ENCODE measurements at regions not wholly inside any gene's neighbourhood (a gene's known extent, or its start where the extent isn't known, plus 50 kb on each side); places are given as distances from the start of the nearest gene placed in this dataset.

DNA sequence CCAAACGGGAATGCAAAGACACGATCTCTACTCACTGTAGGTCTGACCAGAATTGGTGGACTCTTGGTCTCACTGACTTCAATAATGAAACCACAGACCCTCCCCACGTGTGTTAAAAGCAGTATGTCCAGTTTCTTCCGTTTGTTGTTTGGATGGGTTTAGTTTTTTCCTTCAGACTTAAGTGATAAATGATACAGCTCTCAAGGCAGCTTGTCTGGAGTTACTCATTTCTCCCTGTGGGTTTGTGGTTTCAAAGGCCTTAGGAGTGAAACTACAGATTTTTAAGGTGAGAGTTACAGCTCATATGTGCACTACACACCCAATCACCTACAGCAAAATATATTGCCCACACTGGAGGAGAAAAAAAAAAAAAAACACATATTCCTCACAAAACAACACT lies 86.7 kb upstream of the STMND1 start:
- WGBS, 2 donors (ENCODE audit: low coverage in 1 of 2) = 62 to 84% methylated on average over 4 of the region's 4 CpGs
- TF ChIP-seq EP300 (IDR thresholded peaks at IDR 0.05) (no peak), POLR2A (IDR thresholded peaks at IDR 0.05) (no peak), POLR2AphosphoS5 (IDR thresholded peaks at IDR 0.05) (no peak)
- TF ChIP-seq, protein P1, sequence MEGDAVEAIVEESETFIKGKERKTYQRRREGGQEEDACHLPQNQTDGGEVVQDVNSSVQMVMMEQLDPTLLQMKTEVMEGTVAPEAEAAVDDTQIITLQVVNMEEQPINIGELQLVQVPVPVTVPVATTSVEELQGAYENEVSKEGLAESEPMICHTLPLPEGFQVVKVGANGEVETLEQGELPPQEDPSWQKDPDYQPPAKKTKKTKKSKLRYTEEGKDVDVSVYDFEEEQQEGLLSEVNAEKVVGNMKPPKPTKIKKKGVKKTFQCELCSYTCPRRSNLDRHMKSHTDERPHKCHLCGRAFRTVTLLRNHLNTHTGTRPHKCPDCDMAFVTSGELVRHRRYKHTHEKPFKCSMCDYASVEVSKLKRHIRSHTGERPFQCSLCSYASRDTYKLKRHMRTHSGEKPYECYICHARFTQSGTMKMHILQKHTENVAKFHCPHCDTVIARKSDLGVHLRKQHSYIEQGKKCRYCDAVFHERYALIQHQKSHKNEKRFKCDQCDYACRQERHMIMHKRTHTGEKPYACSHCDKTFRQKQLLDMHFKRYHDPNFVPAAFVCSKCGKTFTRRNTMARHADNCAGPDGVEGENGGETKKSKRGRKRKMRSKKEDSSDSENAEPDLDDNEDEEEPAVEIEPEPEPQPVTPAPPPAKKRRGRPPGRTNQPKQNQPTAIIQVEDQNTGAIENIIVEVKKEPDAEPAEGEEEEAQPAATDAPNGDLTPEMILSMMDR (IDR thresholded peaks at IDR 0.05) = no peak
- no peaks in the 10 kb centered on the region for H3K9me3 ChIP-seq
- no peaks in the 10 kb centered on the region for H3K36me3 ChIP-seq
- ATAC-seq = no peak
- H3K4me1 ChIP-seq = peaks cover 0 to 19% (median 0%) of the 10 kb centered on the region in 3 donors
- no peak overlapping the region for H3K4me3 ChIP-seq
- H3K27me3 ChIP-seq = no peaks in the 10 kb centered on the region
- H3K27ac ChIP-seq = no peak overlapping the region

DNA sequence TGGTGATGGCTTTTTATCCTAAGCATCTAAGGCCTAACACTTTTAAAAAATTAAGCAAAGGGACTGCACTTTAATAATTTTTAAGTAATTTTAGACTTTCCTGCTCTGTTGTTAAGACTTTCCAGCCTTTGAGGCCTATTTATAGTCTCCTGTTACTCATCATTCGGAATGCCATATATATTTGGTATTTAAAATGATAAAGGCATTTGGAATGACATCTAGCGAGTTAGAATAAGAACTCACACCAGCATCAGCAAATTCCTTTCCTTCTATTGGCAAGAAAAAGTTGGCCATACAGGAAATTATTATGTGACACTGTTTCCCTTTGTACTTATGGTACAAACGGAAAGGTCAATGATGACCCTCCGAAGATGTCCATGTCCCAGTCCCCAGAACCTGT lies 88.1 kb upstream of the STMND1 start:
- H3K27ac ChIP-seq = peak overlapping the region in 3 of 4 donors; percentile 79 to 84 (median 81)
- H3K27me3 ChIP-seq = no peaks in the 10 kb centered on the region
- 42 to 68% methylated on average over 3 to 4 of the region's 4 CpGs for WGBS, 2 donors (ENCODE audit: low coverage in 1 of 2)
- peaks cover 0 to 19% (median 0%) of the 10 kb centered on the region in 3 donors for H3K4me1 ChIP-seq
- no peak for ATAC-seq
- H3K9me3 ChIP-seq = no peaks in the 10 kb centered on the region
- no peak overlapping the region for H3K4me3 ChIP-seq
- TF ChIP-seq POLR2A (IDR thresholded peaks at IDR 0.05) = no peak
- TF ChIP-seq, protein P1 (IDR thresholded peaks at IDR 0.05) = no peak
- no peak for TF ChIP-seq EP300 (IDR thresholded peaks at IDR 0.05)
- TF ChIP-seq POLR2AphosphoS5 (IDR thresholded peaks at IDR 0.05) = no peak
- no peaks in the 10 kb centered on the region for H3K36me3 ChIP-seq

DNA sequence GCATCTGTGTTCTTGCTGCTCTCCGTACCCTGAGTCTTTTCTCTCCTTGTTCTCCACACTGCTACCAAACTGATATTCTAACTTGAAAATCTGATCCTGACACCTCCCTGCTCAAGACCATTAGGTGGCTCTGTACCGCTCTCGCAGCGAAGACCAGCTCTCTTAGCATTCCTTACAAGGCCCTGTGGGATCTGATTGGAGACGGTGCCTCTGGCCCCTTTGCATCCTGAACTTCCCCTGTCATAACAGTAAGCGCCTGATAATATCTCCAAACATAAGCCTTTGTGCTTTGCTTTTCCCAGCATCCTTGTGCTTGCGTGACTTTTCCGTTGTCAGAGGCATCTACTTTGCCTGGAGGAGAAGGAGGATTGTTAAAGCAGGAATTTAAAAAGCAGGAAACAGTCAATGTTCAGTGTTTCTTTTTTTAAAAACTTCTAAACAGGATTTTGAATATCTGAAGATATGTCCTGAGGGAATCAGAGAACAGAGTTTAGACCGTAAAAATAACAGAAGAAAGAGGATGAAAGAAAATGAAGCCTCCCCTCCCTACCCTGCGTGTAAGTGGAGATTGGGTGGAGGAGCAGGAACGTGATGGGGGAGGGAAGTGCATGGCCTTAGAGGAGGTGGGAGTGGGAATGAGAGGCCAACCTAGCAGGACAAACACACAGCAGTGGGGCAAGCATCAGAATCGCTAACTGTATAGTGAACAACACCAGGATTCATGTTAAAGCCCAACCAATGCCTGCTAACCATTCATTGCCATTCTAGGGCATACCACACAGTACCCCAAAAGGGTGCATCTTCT lies 89.2 kb upstream of the STMND1 start:
- Histone ChIP-seq H3K27ac (peak overlapping the region; percentile 64 to 84 (median 80)), H3K27me3 (no peaks in the 10 kb centered on the region), H3K4me1 (peaks cover 0 to 19% (median 0%) of the 10 kb centered on the region in 3 donors), H3K9me3 (peaks cover 0 to 6% (median 0%) of the 10 kb centered on the region in 3 donors), H3K4me3 (no peak overlapping the region), H3K36me3 (no peaks in the 10 kb centered on the region)
- TF ChIP-seq EP300 (IDR thresholded peaks at IDR 0.05) (no peak), POLR2AphosphoS5 (IDR thresholded peaks at IDR 0.05) (peak; percentile 67), POLR2A (IDR thresholded peaks at IDR 0.05) (no peak)
- TF ChIP-seq, protein P1 (IDR thresholded peaks at IDR 0.05) = peak in 3 of 4 experiments; percentile 5 to 52 (median 20)
- WGBS, 2 donors (ENCODE audit: low coverage in 1 of 2) = 32 to 33% methylated on average over 10 to 11 of the region's 12 CpGs
- ATAC-seq = peak; percentile 86

DNA sequence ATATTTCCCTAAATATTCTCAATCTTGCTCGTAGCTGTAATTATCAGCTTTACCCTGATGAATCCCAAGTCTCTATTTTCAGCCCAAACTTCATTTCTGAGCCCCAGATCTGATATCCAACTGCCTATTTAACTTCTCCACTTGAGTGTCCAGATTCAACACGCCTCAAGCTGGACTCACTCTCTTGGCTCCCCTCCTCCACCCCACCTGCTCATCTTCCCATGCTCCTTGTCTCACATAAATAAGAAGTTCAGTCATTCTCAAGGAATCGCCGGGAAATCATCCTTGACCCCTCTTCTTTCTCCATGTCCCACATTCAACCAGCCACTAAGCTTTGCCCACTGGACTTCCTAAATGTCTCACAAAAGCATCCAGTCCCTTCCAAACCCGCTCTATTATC lies 89.9 kb upstream of the STMND1 start:
- H3K9me3 ChIP-seq = peaks cover 0 to 8% (median 0%) of the 10 kb centered on the region in 3 donors
- no peak overlapping the region for H3K4me3 ChIP-seq
- 78 to 84% methylated on average over 5 of the region's 5 CpGs for WGBS, 2 donors (ENCODE audit: low coverage in 1 of 2)
- H3K36me3 ChIP-seq = no peaks in the 10 kb centered on the region
- TF ChIP-seq POLR2A (IDR thresholded peaks at IDR 0.05) = no peak
- no peak for TF ChIP-seq POLR2AphosphoS5 (IDR thresholded peaks at IDR 0.05)
- TF ChIP-seq, protein P1 (IDR thresholded peaks at IDR 0.05) = no peak
- TF ChIP-seq EP300 (IDR thresholded peaks at IDR 0.05) = no peak
- H3K4me1 ChIP-seq = peaks cover 0 to 19% (median 0%) of the 10 kb centered on the region in 3 donors
- peak overlapping the region; percentile 64 to 84 (median 80) for H3K27ac ChIP-seq
- no peaks in the 10 kb centered on the region for H3K27me3 ChIP-seq
- ATAC-seq = no peak

DNA sequence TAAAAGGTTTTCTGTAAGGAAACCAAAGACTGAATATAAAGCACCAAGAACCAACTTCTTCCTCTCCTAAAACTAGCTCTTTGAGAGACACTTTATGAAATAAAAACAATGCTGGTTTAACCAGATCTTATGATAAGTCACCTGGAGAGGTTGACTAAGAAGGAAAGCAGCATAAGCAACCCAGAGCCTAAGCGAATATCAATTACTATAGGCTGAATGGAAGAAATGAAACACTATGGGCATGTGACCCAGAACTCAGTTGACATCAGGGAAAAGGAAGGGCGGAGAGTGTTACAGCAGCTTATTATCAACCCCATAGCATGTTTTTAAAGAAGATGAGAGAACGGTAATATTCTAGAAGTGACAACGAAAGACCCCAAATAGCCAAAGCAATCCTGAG lies 94.1 kb upstream of the STMND1 start:
- Histone ChIP-seq H3K27me3 (no peaks in the 10 kb centered on the region), H3K36me3 (no peaks in the 10 kb centered on the region), H3K9me3 (peaks cover 0 to 8% (median 0%) of the 10 kb centered on the region in 3 donors), H3K4me3 (no peak overlapping the region), H3K4me1 (peaks cover 0 to 8% (median 0%) of the 10 kb centered on the region in 3 donors), H3K27ac (no peak overlapping the region)
- no peak for TF ChIP-seq EP300 (IDR thresholded peaks at IDR 0.05)
- TF ChIP-seq, protein P1 (IDR thresholded peaks at IDR 0.05) = no peak
- no peak for ATAC-seq
- WGBS, 2 donors (ENCODE audit: low coverage in 1 of 2) = 90 to 95% methylated on average over 2 to 4 of the region's 4 CpGs
